GM21723 (cell line): ENCODE measurements at regions not wholly inside any gene's neighbourhood (a gene's known extent, or its start where the extent isn't known, plus 50 kb on each side); places are given as distances from the start of the nearest gene placed in this dataset.

ENCODE experiments used
- ATAC-seq: cut with Tn5 transposase; IDR thresholded peaks from one replicate; pipeline ENCODE4 v1.9.1; 2021; ENCODE audit warnings: mild to moderate bottlenecking, moderate library complexity; ENCODE audit not compliant: unreplicated experiment

DNA sequence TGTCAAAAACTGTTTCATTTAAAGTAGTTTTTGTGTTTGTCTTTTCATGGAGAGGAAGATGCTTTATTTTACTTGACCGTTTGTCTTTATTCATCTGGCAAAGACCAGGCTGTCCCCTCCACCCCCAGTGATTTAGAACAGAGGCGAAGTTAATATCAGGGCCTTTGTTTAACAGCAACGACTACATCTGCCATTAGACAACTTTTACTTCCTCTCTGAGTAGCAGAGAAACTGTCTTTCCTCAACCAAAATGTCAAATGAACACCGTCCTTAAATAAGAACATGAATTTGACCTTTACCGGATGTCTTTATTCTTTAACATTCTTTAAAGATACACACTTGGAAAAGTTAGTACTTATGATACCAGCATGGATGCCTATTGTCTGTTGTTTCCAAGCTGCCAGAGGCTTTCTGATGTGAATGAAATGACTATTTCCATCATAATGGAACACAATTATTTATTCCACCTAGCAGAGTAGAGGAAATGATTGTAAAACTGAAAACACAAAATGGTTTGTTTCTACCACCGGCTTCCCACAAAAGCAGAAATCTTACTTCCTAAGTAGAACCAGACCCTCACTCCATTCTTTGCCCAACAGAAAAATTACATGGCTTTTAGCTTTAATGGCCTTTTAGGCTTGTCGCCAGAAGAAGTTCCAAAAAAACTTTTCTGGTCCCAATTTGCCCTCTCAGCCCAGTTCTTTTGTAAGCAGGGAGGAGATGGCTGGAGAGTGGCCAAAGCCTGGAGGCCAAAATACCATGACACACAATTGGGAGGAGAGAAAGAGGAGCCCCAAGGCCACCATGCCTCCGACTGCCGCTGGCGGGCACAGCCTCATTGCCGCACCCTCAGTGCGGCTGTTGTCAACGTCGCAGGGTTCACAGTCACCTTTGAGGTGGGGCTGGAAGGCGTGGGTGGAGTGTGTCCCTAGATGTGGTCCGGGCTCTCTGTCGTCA lies 168.5 kb downstream of the TEX36 start:
- no peak for ATAC-seq

- no peak for ATAC-seq
These were observed 169.4 kb downstream of the TEX36 start for GRCh38 chr10:125513429-125514182.

GRCh38 chr10:125510998-125511397 lies 172.0 kb downstream of the TEX36 start:
- ATAC-seq = no peak

DNA sequence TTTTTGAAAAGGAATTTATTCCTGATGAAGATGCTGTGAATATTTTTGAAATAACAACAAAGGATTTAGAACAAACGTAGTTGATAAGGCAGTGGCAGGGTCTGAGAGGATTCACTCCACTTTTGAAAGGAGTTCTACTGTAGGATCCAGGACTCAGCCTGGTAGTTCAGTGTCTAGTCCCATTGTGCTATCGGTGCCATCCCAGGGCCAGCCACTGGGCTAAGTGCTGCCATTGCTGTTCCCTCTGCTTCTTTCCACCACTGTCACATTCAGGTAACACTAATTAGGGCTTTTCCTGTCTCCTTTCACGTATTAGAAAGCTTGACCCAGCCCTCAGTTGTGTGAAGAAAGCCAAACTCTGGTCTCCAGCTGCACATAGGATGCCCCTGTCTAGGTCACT lies 177.3 kb downstream of the TEX36 start:
- ATAC-seq = no peak

GRCh38 chr10:125502276-125502675 lies 180.7 kb downstream of the TEX36 start:
- no peak for ATAC-seq

- ATAC-seq = no peak
These were observed 187.6 kb downstream of the TEX36 start for GRCh38 chr10:125495386-125495785.

- no peak for ATAC-seq
These were observed 188.2 kb downstream of the TEX36 start for GRCh38 chr10:125494651-125495239.

DNA sequence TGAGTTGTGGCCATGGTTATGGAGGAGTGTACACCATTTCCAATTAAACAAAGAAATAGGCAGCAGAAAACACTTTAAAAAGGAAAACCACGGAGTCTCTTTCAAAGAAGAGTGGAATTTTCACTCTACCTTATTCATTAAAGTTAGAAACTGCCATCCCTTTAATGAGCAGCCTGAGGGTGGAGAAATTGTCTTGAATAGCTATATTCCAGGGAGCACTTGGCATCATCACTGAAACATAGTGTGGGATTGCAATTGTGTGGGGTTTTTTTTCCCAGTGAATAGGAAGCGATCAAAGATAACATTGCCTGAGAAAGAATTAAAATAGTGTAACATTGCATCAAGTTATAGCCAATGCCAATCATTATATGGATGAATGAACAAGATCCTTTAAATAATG lies 191.6 kb downstream of the TEX36 start:
- no peak for ATAC-seq

DNA sequence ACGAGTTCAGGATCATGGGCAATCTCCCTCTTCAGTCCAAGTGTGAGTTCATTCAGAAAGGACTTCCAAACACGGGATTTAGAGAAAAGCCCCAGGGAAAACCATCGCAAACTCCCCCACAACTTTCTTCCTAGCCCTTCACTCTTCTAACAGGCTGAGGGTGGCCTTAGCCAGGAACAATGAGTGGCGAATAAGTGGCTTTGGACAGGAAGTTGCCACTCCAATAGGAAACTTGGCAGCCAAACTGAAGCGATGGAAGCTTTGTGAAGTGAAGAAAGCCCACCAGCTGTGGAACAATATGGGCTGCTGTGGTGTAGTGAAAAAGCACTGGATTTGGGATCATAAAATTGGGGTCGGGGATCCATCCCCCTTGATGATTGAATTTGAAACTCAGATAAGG lies 193.2 kb downstream of the TEX36 start:
- ATAC-seq = no peak

- ATAC-seq = no peak
These were observed 197.3 kb downstream of the TEX36 start for GRCh38 chr10:125485665-125486064.

DNA sequence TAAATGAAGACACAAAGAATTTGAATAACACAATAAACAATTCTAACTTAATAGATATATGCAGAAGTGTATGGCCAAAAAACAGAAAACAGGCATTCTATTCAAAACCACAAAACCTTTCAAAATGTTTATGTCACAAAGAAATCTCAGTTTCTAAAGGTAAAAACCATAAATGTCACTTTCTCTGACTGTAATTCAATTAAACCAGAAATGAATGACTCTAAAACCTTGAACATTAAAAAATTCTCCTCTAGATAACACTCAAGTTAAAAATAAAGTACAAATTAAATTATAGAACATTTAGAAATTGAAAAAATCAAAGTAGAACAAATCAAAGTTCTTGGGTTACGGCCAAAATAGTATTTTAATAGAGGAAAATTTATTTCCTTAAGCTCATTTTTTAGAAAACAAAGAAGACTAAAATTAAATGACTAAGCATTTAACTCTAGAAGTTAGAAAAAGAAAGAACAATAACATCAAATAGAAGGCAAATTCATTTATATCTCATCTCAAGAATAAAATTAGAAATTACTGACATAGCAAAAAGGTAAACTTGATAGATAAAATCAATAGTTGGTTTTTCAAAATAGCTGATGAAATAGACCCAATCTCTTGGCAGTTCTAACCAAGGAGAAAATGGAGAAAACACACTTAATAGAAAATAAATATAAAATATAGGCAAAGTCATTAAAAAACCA lies 198.8 kb downstream of the TEX36 start:
- no peak for ATAC-seq

DNA sequence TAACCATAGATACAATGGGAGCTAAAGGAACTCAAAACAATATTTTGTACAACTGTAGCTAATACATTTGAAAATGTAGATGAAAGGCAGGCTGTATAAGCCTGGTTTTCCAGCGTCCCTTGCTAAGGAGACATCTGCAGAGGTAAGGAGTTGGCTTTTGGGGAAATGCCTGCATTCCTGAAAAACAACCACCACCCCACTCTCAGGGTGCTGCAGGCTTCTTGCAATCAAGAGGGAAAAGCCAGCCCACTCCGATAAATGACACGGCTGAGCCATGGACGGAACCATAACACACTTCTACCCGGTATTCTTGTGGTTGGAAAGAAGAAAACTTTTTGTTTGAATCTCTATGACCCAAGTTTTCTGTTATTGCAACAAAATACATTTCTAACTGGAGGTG lies 200.3 kb downstream of the TEX36 start:
- no peak for ATAC-seq

DNA sequence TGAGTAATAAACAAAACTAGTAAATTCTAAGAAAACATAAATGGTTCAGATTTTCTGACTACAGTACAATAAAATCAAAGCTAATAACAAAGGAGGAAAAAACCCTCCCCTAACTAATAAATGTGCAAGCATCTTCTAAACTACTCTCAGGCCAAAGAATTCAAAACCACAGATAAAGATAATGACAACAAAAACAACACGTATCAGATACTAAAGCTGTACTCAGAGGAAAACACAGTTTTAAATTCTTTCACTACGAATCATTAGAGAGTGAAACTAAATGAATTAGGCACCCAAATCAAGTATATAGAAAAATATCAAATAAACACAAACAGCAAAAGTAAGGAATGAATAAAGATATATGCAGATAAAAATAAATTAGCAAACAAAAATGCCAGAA lies 200.9 kb downstream of the TEX36 start:
- no peak for ATAC-seq

GRCh38 chr10:125479059-125479458 lies 203.9 kb downstream of the TEX36 start:
- no peak for ATAC-seq

GRCh38 chr10:125475815-125476214 lies 207.1 kb downstream of the TEX36 start:
- ATAC-seq = no peak

- ATAC-seq = no peak
These were observed 209.7 kb downstream of the TEX36 start for GRCh38 chr10:125473143-125473793.

- ATAC-seq = no peak
These were observed 210.9 kb downstream of the TEX36 start for GRCh38 chr10:125472010-125472607.

DNA sequence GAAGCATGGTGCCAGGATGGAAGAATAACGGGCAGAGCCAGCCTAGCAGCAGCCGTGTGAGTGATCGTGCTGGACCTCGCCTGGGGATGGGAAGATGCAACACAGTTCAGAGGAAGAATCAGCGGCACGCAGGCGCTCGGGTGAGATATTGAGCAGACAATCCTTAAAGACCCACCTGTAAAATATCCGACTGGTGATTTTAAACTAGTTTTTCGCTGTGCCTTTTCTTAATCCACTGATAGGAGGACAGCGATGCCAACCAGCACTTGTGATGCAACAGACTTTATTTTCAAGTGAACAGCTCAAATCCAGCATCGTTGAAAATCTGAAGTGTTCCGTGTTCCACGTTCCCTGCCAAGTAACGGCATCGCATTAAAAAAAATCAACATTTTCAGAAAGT lies 214.7 kb downstream of the TEX36 start:
- ATAC-seq = no peak

- ATAC-seq = no peak
These were observed 216.3 kb downstream of the TEX36 start for GRCh38 chr10:125466685-125467084.

- no peak for ATAC-seq
These were observed 220.1 kb downstream of the TEX36 start for GRCh38 chr10:125462845-125463244.
